ENCODE measurements at regions not wholly inside any gene's neighbourhood (a gene's known extent, or its start where the extent isn't known, plus 50 kb on each side); places are given as distances from the start of the nearest gene placed in this dataset.
A peak's percentile ranks its signal among the peaks of the same experiment; 100 is the strongest.

GRCh38 chr5:68433923-68434879, 218.6 kb downstream of the PIK3R1 start (continued):
- TF ChIP-seq MEIS1 (CRISPR knock-in tag; IDR thresholded peaks at IDR 0.05; ENCODE audit: borderline replicate concordance) (no peak), ATF3 (CRISPR knock-in tag; IDR thresholded peaks at IDR 0.05) (peak; percentile 59), CEBPG (CRISPR knock-in tag; IDR thresholded peaks at IDR 0.05) (no peak), ZNF800 (CRISPR knock-in tag; IDR thresholded peaks at IDR 0.05) (peak; percentile 77; the same call in 1 of the 2 replicates), AHR (CRISPR knock-in tag; IDR thresholded peaks at IDR 0.05) (no peak), ZNF784 (CRISPR knock-in tag; IDR thresholded peaks at IDR 0.05; ENCODE audit: borderline replicate concordance) (no peak), SALL1 (CRISPR knock-in tag; IDR thresholded peaks at IDR 0.05) (peak; percentile 80), ZNF235 (CRISPR knock-in tag; IDR thresholded peaks at IDR 0.05; ENCODE audit: borderline replicate concordance) (no peak), ZNF709 (CRISPR knock-in tag; IDR thresholded peaks at IDR 0.05) (no peak), ZNF441 (CRISPR knock-in tag; IDR thresholded peaks at IDR 0.05; ENCODE audit: borderline replicate concordance) (no peak), SRSF1 (optimal IDR thresholded peaks at IDR 0.05; ENCODE audit: low read depth, low read length) (no peak), ZC3H13 (CRISPR knock-in tag; IDR thresholded peaks at IDR 0.05) (no peak), RXRB (CRISPR knock-in tag; IDR thresholded peaks at IDR 0.05; ENCODE audit: borderline replicate concordance) (peak; percentile 46; the same call in 1 of the 2 replicates), MXD1 (CRISPR knock-in tag; IDR thresholded peaks at IDR 0.05) (no peak; the same call in 1 of the 2 replicates), ZFP90 (CRISPR knock-in tag; IDR thresholded peaks at IDR 0.05; ENCODE audit: borderline replicate concordance) (no peak), ZZZ3 (CRISPR knock-in tag; IDR thresholded peaks at IDR 0.05; ENCODE audit: borderline replicate concordance) (no peak), BCL3 (CRISPR knock-in tag; IDR thresholded peaks at IDR 0.05) (0 out of 2 replicates have a peak, but pooled peaks have one; percentile 54), NFKBIZ (CRISPR knock-in tag; IDR thresholded peaks at IDR 0.05) (no peak), PREB (CRISPR knock-in tag; IDR thresholded peaks at IDR 0.05) (no peak)

Measured in HepG2 (cell line).